ENCODE measurements at regions not wholly inside any gene's neighbourhood (a gene's known extent, or its start where the extent isn't known, plus 50 kb on each side); places are given as distances from the start of the nearest gene placed in this dataset.
"Not testable (repeated sequence)": the region's sequence is repeated elsewhere in the genome, so short reads cannot be mapped to it uniquely, and the experiment has no call there.

- H3K27me3 ChIP-seq (replicated peaks): no peaks in the 10 kb centered on the region
- no peak overlapping the region for H3K4me3 ChIP-seq (ENCODE audit: low read depth, low read length)
- in situ Hi-C loops (cut with HindIII; ENCODE audit: low pct_ligation_motif_present, low sequenced_read_pairs): no loop called here
- H3K27ac ChIP-seq: no peak overlapping the region
- TF ChIP-seq CTCF (IDR thresholded peaks at IDR 0.05; ENCODE audit: low read depth, low read length, missing control alignments): peak; percentile 45
- H3K36me3 ChIP-seq (replicated peaks): no peaks in the 10 kb centered on the region
- DNase-seq: no peak
Observed at GRCh38 chr6:66496659-66497058, 789.6 kb upstream of the EYS start.

- DNase-seq; H3K4me3 ChIP-seq (ENCODE audit: low read depth, low read length): not testable (repeated sequence)
Observed at GRCh38 chr6:66494643-66495042, 787.6 kb upstream of the EYS start.

GRCh38 chr6:66489269-66489987 lies 782.4 kb upstream of the EYS start:
- no peak for TF ChIP-seq CTCF (IDR thresholded peaks at IDR 0.05; ENCODE audit: low read depth, low read length, missing control alignments)
- H3K4me3 ChIP-seq (ENCODE audit: low read depth, low read length): no peak overlapping the region
- in situ Hi-C loops (cut with HindIII; ENCODE audit: low pct_ligation_motif_present, low sequenced_read_pairs): no loop called here
- H3K27me3 ChIP-seq (replicated peaks): no peaks in the 10 kb centered on the region
- no peak overlapping the region for H3K27ac ChIP-seq
- H3K36me3 ChIP-seq (replicated peaks): no peaks in the 10 kb centered on the region
- no peak for DNase-seq

More at GRCh38 chr6:66494643-66495042, 787.6 kb upstream of the EYS start:
- H3K27me3 ChIP-seq (replicated peaks); H3K36me3 ChIP-seq (replicated peaks); in situ Hi-C loops (cut with HindIII; ENCODE audit: low pct_ligation_motif_present, low sequenced_read_pairs); H3K27ac ChIP-seq: not testable (repeated sequence)

GRCh38 chr6:66481216-66481615 lies 774.2 kb upstream of the EYS start:
- no peak overlapping the region for H3K27ac ChIP-seq
- in situ Hi-C loops (cut with HindIII; ENCODE audit: low pct_ligation_motif_present, low sequenced_read_pairs): no loop called here
- H3K4me3 ChIP-seq (ENCODE audit: low read depth, low read length): no peak overlapping the region
- DNase-seq: no peak
- TF ChIP-seq CTCF (IDR thresholded peaks at IDR 0.05; ENCODE audit: low read depth, low read length, missing control alignments): no peak
- H3K27me3 ChIP-seq (replicated peaks): no peaks in the 10 kb centered on the region
- no peaks in the 10 kb centered on the region for H3K36me3 ChIP-seq (replicated peaks)

- DNase-seq: no peak
- H3K36me3 ChIP-seq (replicated peaks): no peaks in the 10 kb centered on the region
- TF ChIP-seq CTCF (IDR thresholded peaks at IDR 0.05; ENCODE audit: low read depth, low read length, missing control alignments): no peak
- H3K4me3 ChIP-seq (ENCODE audit: low read depth, low read length): no peak overlapping the region
- in situ Hi-C loops (cut with HindIII; ENCODE audit: low pct_ligation_motif_present, low sequenced_read_pairs): no loop called here
- H3K27me3 ChIP-seq (replicated peaks): no peaks in the 10 kb centered on the region
- H3K27ac ChIP-seq: no peak overlapping the region
Observed at GRCh38 chr6:66478705-66479104, 771.7 kb upstream of the EYS start.

GRCh38 chr6:66435321-66435720 lies 728.3 kb upstream of the EYS start:
- no peak for DNase-seq
- Histone ChIP-seq H3K27ac (no peak overlapping the region), H3K4me3 (ENCODE audit: low read depth, low read length) (no peak overlapping the region), H3K27me3 (replicated peaks) (no peaks in the 10 kb centered on the region), H3K36me3 (replicated peaks) (no peaks in the 10 kb centered on the region)
- TF ChIP-seq CTCF (IDR thresholded peaks at IDR 0.05; ENCODE audit: low read depth, low read length, missing control alignments): no peak
- in situ Hi-C loops (cut with HindIII; ENCODE audit: low pct_ligation_motif_present, low sequenced_read_pairs): no loop called here

All from brain microvascular endothelial cell (primary cell).